GM18520 (cell line): ENCODE measurements at regions not wholly inside any gene's neighbourhood (a gene's known extent, or its start where the extent isn't known, plus 50 kb on each side); places are given as distances from the start of the nearest gene placed in this dataset.

Experiments
- ATAC-seq: cut with Tn5 transposase; IDR thresholded peaks from one replicate; pipeline ENCODE4 v1.9.1; 2021; ENCODE audit not compliant: unreplicated experiment

GRCh38 chr12:85568395-85569103, 267.7 kb downstream of the RASSF9 start:
- ATAC-seq = no peak

GRCh38 chr12:85569261-85569660, 266.9 kb downstream of the RASSF9 start:
- no peak for ATAC-seq

GRCh38 chr12:85572956-85573355, 263.3 kb downstream of the RASSF9 start:
- ATAC-seq = no peak

- no peak for ATAC-seq
Observed at GRCh38 chr12:85573635-85574214, 262.5 kb downstream of the RASSF9 start.

GRCh38 chr12:85574291-85574690, 261.9 kb downstream of the RASSF9 start:
- ATAC-seq = no peak

GRCh38 chr12:85575120-85576096, 260.8 kb downstream of the RASSF9 start:
- ATAC-seq = peak; percentile 94

GRCh38 chr12:85580562-85581168, 255.5 kb downstream of the RASSF9 start:
- no peak for ATAC-seq

GRCh38 chr12:85587158-85587557, 249.1 kb downstream of the RASSF9 start:
- no peak for ATAC-seq

- ATAC-seq = no peak
Observed at GRCh38 chr12:85588221-85588620, 248.0 kb downstream of the RASSF9 start.

- no peak for ATAC-seq
Observed at GRCh38 chr12:85600841-85601240, 235.4 kb downstream of the RASSF9 start.

GRCh38 chr12:85603556-85603955, 232.7 kb downstream of the RASSF9 start:
- ATAC-seq = no peak

GRCh38 chr12:85606455-85606854, 229.8 kb downstream of the RASSF9 start:
- no peak for ATAC-seq

- no peak for ATAC-seq
Observed at GRCh38 chr12:85609778-85610177, 226.4 kb downstream of the RASSF9 start.

- ATAC-seq = no peak
Observed at GRCh38 chr12:85610194-85610593, 226.0 kb downstream of the RASSF9 start.

- ATAC-seq = no peak
Observed at GRCh38 chr12:85616201-85616600, 220.0 kb downstream of the RASSF9 start.

GRCh38 chr12:85617307-85618091, 218.7 kb downstream of the RASSF9 start:
- ATAC-seq = no peak

- no peak for ATAC-seq
Observed at GRCh38 chr12:85621041-85621440, 215.2 kb downstream of the RASSF9 start.

GRCh38 chr12:85623763-85624162, 212.4 kb downstream of the RASSF9 start:
- no peak for ATAC-seq

- no peak for ATAC-seq
Observed at GRCh38 chr12:85625467-85625866, 210.7 kb downstream of the RASSF9 start.

- ATAC-seq = no peak
Observed at GRCh38 chr12:85626001-85626783, 210.0 kb downstream of the RASSF9 start.
